WERI-Rb-1 (cell line): ENCODE measurements at regions not wholly inside any gene's neighbourhood (a gene's known extent, or its start where the extent isn't known, plus 50 kb on each side); places are given as distances from the start of the nearest gene placed in this dataset.

ENCODE experiments used
- DNase-seq: peaks from one replicate; pipeline ENCODE4 v3.0.0-alpha.2; 2020
- H3K27ac ChIP-seq: fragments of 250-450 bp; sonication (Bioruptor Pico); 2 replicates; pipeline ENCODE4 v1.5.1; 2020; ENCODE audit warnings: mild to moderate bottlenecking, moderate library complexity
- H3K27me3 ChIP-seq: fragments of 250-450 bp; sonication (Bioruptor Pico); 2 replicates; pipeline ENCODE4 v1.5.1; 2021; ENCODE audit warnings: mild to moderate bottlenecking, low read depth, moderate library complexity; ENCODE audit not compliant: insufficient read depth, severe bottlenecking
- H3K36me3 ChIP-seq: fragments of 250-450 bp; sonication (Bioruptor Pico); 2 replicates; pipeline ENCODE4 v1.5.1; 2020; ENCODE audit warnings: mild to moderate bottlenecking, moderate library complexity
- H3K4me3 ChIP-seq: 2 replicates; pipeline ENCODE4 v1.5.1; 2011; ENCODE audit warnings: low read depth, mild to moderate bottlenecking, control low read depth, low read length
- H3K9me3 ChIP-seq: fragments of 250-450 bp; sonication (Bioruptor Pico); 2 replicates; pipeline ENCODE4 v1.5.1; 2021; ENCODE audit warnings: mild to moderate bottlenecking, moderate library complexity; ENCODE audit not compliant: severe bottlenecking
- TF ChIP-seq, protein P1 (sequence below): IDR thresholded peaks from 2 replicates; pipeline ENCODE4 v1.5.1; 2011; ENCODE audit warnings: low read depth, mild to moderate bottlenecking, control low read depth, inconsistent platforms, low read length

DNA sequence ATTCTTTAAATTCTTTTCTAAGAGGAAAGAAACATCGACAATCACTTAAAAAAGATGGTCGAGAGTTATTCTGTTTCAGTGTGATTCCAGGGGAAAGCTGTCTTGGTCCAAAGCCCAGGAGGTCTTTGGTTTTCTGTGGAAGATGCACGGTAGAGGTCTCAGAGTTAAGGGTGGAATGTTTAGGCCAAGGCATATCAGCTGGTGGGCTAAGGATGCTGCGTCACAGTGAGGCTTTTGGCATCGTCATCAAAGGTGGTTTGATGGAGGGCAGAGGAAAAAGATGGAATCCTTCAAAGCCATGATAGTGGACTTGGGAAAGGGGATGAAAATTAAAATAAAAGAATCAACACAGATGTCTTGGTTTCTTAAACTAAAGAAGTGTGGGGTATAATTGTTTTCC lies 137.3 kb upstream of the ANKH start:
- no peaks in the 10 kb centered on the region for H3K27me3 ChIP-seq
- no peak overlapping the region for H3K4me3 ChIP-seq
- TF ChIP-seq, protein P1, sequence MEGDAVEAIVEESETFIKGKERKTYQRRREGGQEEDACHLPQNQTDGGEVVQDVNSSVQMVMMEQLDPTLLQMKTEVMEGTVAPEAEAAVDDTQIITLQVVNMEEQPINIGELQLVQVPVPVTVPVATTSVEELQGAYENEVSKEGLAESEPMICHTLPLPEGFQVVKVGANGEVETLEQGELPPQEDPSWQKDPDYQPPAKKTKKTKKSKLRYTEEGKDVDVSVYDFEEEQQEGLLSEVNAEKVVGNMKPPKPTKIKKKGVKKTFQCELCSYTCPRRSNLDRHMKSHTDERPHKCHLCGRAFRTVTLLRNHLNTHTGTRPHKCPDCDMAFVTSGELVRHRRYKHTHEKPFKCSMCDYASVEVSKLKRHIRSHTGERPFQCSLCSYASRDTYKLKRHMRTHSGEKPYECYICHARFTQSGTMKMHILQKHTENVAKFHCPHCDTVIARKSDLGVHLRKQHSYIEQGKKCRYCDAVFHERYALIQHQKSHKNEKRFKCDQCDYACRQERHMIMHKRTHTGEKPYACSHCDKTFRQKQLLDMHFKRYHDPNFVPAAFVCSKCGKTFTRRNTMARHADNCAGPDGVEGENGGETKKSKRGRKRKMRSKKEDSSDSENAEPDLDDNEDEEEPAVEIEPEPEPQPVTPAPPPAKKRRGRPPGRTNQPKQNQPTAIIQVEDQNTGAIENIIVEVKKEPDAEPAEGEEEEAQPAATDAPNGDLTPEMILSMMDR: no peak
- DNase-seq: no peak
- H3K9me3 ChIP-seq: no peaks in the 10 kb centered on the region
- H3K27ac ChIP-seq: no peak overlapping the region
- no peaks in the 10 kb centered on the region for H3K36me3 ChIP-seq

DNA sequence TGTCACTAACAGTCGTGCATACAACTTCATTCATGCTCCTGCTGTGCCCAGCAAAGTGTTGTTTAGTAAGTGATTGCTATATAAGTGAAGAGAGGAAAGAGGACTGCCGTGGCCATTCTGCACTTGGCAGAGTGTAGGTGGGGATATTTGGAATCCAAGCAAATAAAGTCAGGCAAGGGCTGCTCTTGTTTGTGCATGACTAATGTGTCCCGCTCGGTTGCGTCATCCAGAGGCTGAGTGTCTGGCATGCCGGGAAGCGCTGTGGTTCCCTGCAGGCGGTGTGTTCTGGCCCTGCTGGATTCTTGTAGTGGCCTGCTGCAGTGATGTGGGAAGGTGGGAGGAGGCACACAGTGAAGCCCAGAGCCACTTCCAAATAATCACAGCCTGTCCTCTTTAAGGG lies 136.9 kb upstream of the ANKH start:
- Histone ChIP-seq H3K36me3 (no peaks in the 10 kb centered on the region), H3K4me3 (no peak overlapping the region), H3K27me3 (no peaks in the 10 kb centered on the region), H3K27ac (no peak overlapping the region), H3K9me3 (no peaks in the 10 kb centered on the region)
- DNase-seq: no peak
- TF ChIP-seq, protein P1: no peak

DNA sequence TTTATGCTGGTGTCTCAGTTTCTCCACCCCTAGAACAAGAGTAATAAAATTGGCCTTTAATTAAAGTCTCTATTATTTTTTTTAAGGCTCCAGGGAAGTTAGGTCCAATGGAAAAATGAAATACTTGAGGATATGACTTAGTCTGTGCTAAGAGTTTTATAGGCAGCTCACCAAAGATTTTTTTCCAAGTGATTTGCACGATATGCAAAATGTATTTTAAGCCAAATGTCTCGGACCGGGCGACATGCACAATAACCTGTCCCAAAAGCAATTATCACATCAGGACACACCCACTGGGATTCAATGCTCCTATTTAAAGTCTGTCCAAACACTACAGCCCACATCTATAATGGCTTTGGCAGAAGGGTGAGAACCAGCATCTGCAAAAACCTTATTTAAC lies 136.1 kb upstream of the ANKH start:
- no peak for DNase-seq
- H3K9me3 ChIP-seq: no peaks in the 10 kb centered on the region
- TF ChIP-seq, protein P1: no peak
- no peak overlapping the region for H3K4me3 ChIP-seq
- H3K36me3 ChIP-seq: no peaks in the 10 kb centered on the region
- H3K27me3 ChIP-seq: no peaks in the 10 kb centered on the region
- no peak overlapping the region for H3K27ac ChIP-seq

DNA sequence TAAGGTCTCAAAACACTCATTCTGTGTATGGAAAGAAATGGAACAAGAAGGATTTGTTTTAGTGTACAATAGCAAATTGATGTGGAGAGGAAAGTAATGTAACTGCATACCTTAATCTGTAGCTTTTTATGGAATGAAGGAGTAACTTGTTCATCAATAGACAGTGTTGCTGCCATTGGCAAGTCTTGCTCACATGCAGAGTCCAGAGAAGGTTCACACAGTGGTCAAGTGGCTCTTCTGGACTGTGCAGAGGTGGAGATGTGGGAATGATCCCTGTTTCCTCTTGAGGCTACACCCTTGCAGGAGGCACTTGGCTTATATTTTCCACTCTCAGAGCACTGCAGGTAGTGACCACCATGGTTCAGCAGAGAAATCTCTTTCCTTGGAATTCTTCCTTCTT lies 132.9 kb upstream of the ANKH start:
- TF ChIP-seq, protein P1: no peak
- DNase-seq: no peak
- Histone ChIP-seq H3K4me3 (no peak overlapping the region), H3K27ac (no peak overlapping the region), H3K9me3 (no peaks in the 10 kb centered on the region), H3K27me3 (no peaks in the 10 kb centered on the region), H3K36me3 (no peaks in the 10 kb centered on the region)

DNA sequence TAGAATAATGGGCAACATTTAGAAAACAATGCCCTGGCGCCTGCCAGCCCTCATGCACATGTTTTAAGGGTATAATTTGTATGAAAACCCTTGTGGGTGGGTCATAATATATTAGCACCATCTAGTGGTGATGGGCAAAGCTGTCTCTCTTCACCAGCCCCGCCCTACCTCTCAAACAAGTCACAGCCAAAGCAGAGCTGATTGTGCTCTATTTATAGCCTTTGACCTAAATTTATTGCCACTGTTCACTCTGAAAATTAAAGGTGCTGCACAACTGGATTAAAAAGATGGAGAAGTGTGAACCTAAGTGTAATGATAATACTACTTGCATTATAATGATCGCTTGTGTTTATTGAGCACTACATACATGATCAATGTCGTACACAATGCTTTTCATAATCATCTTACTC lies 131.9 kb upstream of the ANKH start:
- Histone ChIP-seq H3K27me3 (no peaks in the 10 kb centered on the region), H3K36me3 (no peaks in the 10 kb centered on the region), H3K27ac (no peak overlapping the region), H3K9me3 (no peaks in the 10 kb centered on the region), H3K4me3 (no peak overlapping the region)
- peak; percentile 65 for DNase-seq
- TF ChIP-seq, protein P1: peak; percentile 84

DNA sequence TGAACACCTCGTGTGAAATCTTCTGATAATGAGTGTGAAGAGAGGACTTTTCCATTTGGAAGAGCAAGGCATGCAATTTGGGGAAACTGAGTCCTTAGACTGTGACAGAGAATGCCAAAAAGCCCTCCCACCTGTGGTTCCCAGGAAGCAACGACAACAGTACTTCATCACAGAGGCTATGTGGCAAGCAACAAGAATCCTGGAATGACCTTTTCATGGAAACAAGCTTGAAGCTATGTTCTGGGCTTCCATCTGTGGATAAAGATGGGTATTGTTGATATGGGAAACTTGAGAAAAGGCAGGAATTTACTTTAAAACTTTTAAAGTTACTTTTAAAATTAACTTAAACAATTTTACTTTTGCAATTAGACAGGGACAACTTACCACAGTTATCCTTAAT lies 131.2 kb upstream of the ANKH start:
- DNase-seq: no peak
- no peaks in the 10 kb centered on the region for H3K36me3 ChIP-seq

More for the DNA sequence above, 131.2 kb upstream of the ANKH start:
- TF ChIP-seq, protein P1: no peak
- H3K27me3 ChIP-seq: no peaks in the 10 kb centered on the region
- no peaks in the 10 kb centered on the region for H3K9me3 ChIP-seq
- no peak overlapping the region for H3K27ac ChIP-seq
- no peak overlapping the region for H3K4me3 ChIP-seq
